G401.6 (cell line): ENCODE measurements at regions not wholly inside any gene's neighbourhood (a gene's known extent, or its start where the extent isn't known, plus 50 kb on each side); places are given as distances from the start of the nearest gene placed in this dataset.
"Not testable (repeated sequence)": the region's sequence is repeated elsewhere in the genome, so short reads cannot be mapped to it uniquely, and the experiment has no call there.

Experiments
- FAIRE-seq: peaks from 2 replicates; lab custom pipeline; 2012; peaks lifted over from hg19 to GRCh38; lab: Jason Lieb, UNC

GRCh38 chr14:83842547-83842946 lies 1687.4 kb upstream of the FLRT2 start:
- FAIRE-seq = no peak

DNA sequence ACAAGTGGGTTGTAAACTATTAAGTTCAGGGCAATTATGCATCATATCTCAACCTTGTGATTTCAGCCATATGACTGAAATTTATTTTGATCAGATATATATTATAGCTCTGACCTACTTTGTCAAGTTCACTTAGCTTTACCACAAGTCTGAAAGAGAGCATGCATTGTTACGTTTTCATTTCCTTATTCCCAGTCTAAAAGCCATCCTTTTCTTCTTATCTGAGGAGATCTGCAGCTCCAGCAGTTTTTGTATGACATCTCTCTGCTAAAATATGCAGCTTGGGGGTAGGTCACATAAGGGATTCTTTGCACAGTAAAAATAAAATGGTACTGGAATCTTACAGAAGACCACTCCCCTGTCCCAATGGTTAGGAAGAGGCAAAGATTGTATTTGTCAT lies 1682.8 kb upstream of the FLRT2 start:
- no peak for FAIRE-seq

DNA sequence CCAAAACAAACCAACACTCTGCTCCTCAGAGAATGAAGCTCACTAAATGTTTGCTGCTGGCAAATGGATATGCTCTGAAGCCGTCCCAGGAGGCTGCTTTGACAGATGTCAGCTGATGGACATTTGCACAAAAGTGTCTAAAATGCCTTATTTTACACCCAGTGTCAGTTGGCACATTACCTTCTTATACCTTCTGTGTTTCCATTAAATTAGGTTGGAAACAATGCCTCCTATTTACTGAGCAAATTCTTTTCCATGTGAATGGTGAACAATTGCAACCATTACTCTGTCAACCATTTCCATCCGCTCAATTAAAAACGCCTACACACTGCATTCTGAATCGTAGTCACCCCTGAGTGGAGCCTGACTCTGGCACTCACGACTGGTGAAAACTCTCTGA lies 1679.9 kb upstream of the FLRT2 start:
- no peak for FAIRE-seq

- FAIRE-seq = no peak
Observed at GRCh38 chr14:83856334-83856733, 1673.6 kb upstream of the FLRT2 start.

DNA sequence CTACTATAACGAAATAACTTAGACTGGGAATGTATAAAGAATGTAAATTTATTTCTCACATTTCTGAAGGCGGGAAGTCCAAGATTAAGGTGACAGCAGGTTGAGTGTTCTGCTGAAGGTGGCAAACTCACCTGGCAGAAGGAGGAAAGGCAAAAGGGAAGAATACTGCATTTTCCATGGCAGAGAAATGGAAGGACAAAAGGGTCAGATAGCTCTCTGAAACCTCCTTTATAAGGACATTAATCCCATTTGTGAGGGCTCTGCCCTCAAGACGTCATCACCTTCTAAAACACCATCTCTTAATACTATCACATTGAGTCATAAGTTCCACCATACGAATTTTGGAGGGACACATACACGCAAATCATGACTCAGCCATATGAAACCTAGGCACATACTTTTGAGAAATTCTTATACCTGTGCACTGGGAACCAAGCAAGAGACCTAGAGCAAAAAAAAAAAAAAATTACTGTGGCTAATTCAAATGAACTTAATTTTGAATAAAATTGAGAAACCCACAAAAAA lies 1669.3 kb upstream of the FLRT2 start:
- no peak for FAIRE-seq

- FAIRE-seq = no peak
Observed at GRCh38 chr14:83863042-83863774, 1666.7 kb upstream of the FLRT2 start.

DNA sequence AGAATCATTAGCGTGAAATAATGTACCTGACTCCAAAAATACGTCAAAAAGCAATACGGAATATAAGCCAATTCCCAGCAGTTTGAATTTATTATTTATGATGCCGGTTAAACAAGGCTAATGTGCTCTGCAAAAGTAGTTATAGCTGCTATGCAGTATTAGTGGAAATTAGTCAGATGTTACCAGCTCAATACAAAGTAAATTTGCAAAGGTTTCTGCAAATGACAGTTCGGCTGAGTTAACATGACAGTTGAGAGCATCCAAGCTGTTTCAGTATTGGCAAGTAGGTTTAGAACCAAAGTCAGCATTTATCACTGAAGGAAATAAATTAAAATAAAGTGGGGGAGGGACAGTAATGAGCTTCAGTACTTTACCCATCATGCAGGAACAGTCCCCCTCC lies 1665.8 kb upstream of the FLRT2 start:
- no peak for FAIRE-seq

GRCh38 chr14:83867566-83868225 lies 1662.2 kb upstream of the FLRT2 start:
- FAIRE-seq = no peak

DNA sequence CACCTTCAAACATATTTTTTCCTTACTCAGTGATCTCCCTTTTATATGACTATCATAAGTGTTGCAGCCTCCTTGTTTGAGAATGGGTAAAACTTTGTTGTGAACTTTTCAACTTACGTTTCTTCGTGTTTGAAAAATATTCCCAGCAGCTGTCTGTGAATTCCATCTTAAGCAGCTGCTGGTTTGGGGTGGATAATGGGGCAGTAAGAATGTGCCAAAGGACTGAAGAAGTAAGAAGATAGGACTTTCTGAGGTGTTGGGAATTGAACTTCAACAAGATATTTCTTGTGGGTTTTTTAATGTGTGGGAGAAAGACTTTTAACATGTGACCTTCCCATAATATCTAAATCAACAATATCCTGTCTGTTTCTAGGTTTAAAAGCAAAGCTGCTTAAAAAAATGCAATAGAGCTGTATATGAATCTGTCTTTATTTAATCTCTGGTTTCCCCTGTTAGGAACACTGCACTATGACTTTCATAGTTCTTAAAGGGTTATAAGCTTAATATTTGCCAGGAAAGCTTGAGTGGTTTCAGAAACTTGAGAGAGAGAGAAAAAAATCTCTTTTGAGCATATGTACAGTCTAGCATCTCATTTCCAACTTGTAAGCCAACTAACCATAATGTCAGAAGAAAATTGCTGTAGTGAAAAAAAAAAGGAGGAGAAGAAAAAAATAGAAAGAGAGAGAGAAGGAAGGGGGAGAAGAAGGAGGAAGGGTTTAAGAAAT lies 1659.2 kb upstream of the FLRT2 start:
- no peak for FAIRE-seq

DNA sequence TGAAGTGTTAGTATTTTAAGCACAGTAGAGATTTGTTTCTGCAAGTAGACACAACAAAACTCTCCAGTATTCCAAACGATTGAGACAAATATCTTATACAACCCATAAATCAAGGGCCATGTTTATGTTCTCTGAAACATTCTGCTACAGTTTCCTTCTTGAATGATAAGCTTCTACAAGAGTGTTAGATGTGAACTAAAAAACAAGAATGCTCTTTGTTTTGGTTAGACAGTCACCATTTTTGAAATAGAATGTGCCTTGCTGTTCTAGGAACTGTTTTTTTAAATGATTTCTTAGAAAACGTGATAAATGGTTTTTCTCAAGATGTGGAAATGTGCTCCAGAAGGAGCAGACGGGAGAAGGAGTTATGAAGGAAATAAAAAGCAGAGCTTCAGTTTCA lies 1656.3 kb upstream of the FLRT2 start:
- FAIRE-seq = no peak

- FAIRE-seq = no peak
Observed at GRCh38 chr14:83874662-83875061, 1655.3 kb upstream of the FLRT2 start.

DNA sequence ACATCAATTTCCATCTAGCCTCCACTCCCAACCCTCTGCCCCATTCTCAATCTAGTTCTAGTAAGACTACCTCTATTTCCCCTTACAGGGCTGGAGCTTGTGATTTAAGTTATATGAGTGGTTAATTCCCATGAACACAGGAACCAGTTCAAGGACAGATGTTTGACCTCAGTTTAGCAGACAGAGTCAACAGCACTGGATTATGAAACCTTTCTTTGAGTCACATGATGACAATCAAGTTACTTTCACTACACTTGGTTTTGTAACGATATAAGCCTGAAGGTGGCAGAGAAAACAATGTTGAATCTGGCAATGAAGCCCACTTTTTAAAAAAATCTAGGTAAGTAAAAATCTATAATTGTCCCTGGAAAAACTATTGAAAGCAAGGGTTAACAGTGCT lies 1646.2 kb upstream of the FLRT2 start:
- FAIRE-seq = no peak

DNA sequence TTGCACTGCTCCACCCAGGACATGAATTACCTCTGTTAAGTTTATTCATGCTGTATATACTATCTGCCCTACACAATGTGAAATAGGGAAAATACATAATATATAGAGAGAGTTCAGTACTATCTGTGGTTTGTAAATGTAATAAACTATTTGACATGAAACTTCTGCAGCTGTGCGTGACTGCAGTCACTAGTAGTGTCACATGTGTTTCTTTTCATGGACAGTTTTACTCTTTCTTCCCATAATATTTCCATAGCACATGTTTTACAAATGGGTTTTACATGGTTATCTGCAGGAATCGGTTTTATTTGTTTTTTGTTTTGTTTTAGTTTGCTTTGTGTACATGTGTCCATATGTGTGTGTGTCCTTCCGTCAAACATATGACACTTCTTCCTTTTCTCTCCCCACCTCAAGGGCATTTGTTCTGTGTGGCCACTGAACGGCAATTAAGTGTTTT lies 1644.1 kb upstream of the FLRT2 start:
- FAIRE-seq = no peak

DNA sequence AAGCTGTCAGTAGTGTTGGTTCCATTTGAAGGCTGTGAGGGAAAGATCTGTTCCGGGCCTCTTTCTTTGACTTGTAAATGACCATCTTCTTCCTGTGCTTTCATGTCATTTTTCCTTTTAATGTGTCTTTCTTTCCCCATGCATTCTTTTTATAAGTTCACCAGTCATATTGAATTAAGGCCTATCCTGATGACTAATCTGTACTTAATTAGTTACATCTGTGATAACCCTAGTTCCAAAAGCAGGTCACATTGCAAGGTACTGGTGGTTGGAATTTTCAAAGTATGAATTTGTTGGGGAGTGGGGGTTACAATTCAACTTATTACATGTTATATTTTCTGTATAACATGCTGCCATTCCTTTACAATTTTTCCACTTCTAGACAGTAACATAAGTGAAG lies 1642.1 kb upstream of the FLRT2 start:
- no peak for FAIRE-seq

DNA sequence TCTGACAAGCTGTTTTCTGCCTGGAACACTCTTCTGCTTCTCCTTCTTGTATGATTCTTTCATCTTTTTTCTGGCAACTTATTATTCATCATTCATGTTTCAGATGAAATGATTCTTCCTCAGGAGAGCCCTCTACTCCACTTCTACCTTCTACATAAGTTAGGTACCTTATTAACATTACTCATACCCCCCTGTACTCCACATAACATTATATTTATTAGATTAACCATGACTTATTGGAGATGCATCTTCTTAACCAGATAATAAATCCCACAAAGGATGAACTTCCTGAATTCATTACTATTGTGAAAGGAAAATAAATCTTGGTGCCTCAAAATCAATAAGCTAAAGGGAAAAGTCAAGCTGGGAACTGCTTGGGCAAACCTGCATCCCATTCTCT lies 1636.5 kb upstream of the FLRT2 start:
- no peak for FAIRE-seq

DNA sequence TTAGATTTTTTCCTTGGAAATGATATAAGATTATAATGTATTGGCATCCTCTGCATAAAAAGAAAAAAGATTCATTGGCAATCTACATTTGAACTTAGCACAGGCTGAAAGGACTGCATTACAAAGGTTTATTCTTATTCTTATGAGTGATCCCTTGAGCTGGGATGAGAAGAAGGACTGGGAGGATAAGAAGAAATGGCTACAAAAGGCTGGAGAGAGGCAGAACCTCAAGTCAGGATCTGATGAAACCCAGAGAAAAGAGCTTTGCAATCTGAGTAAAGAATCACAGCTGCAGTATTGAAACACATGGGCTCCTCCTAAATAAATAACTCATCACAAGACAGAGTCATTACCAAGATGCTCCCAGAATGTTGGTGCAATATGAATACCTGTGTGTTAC lies 1635.4 kb upstream of the FLRT2 start:
- no peak for FAIRE-seq

DNA sequence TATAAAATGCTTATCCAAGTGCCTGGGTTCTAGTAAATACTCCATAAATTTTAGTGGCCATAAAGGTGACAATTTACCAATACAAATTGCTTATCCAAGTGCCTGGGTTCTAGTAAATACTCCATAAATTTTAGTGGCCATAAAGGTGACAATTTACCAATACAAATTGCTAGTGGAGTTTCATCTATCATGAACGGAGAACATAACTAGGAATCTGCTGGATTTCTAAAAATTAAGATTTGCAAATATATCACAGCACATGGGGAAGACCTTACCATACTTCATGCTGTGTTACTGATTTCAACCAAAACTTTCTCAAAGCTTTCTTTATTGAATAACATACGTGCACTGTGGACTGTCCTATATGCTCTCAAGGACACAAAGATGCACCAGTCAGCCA lies 1631.4 kb upstream of the FLRT2 start:
- not testable (repeated sequence) for FAIRE-seq

- no peak for FAIRE-seq
Observed at GRCh38 chr14:83899706-83900105, 1630.2 kb upstream of the FLRT2 start.

- FAIRE-seq = no peak
Observed at GRCh38 chr14:83905157-83905556, 1624.8 kb upstream of the FLRT2 start.

GRCh38 chr14:83908419-83908818 lies 1621.5 kb upstream of the FLRT2 start:
- FAIRE-seq = no peak

DNA sequence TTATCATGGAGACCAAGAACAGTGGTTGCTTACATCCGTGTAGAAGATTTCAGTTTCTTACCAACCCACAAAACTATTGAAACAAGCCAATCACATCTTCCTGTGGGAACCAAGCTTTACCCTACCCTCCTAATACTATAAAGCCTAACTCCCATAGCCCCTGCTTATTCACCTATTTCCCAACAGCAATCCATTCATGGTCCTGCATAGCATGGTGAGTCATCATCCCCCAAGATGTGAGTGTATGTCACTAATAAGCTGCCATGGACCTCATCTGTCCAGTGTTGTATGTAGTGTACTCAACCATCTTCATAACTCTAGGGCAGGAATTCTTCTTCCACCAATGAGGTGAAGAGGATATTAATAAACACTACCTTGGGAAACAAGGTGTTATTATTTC lies 1620.4 kb upstream of the FLRT2 start:
- no peak for FAIRE-seq

- no peak for FAIRE-seq
Observed at GRCh38 chr14:83912032-83912642, 1617.8 kb upstream of the FLRT2 start.

DNA sequence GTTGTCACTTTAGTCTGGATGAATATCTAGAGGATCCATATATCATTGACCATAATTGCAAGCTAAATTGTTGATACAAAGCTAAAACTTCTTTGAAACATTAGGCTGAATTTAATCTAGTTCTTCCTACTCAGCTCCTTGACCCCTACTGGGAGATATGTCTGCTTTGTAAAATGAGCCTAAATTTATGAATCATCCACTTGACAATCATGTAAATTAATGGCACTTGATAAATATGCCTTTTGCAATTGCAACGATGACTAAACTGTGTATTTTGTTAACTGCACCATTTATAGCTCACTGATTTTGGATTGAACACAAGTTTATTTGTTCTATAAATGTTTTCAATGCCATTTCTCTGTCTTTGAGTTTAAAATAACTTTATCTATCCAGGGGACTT lies 1616.5 kb upstream of the FLRT2 start:
- no peak for FAIRE-seq
